GM23248 (cell line): ENCODE measurements at regions not wholly inside any gene's neighbourhood (a gene's known extent, or its start where the extent isn't known, plus 50 kb on each side); places are given as distances from the start of the nearest gene placed in this dataset.

Experiments used
- EZH2 ChIP-seq: fragments of 200-600 bp; sonication (generic); IDR thresholded peaks from 2 replicates; pipeline ENCODE4 v1.6.1; 2018; ENCODE audit warnings: antibody characterized with exemption, mild to moderate bottlenecking; ENCODE audit not compliant: insufficient read depth, poor library complexity, severe bottlenecking
- EZH2phosphoT487 ChIP-seq: fragments of 200-600 bp; sonication (generic); IDR thresholded peaks from 2 replicates; pipeline ENCODE4 v1.6.1; 2018; ENCODE audit warnings: antibody characterized with exemption, moderate library complexity, mild to moderate bottlenecking, low read depth; ENCODE audit not compliant: insufficient read depth

DNA sequence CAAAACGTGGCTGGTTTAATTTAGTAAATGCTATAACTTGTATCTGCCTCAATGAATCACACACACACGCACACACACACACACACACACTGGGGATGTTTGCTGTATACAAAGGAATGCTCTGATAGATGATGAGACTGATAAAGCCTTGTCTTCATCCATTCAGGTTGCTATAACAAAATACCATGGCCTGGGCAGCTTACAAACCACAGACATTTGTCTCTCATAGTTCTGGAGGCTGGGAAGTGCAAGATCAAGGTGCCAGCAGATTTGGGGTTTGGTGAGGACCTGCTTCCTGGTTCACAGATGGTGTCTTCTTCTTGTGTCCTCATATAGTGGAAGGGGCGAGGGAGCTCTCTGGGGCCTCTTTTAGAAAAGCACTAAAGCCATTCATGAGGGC lies 149.5 kb upstream of the HDAC4 start:
- TF ChIP-seq EZH2phosphoT487: no peak
- TF ChIP-seq EZH2: no peak
